Trophoblast cell (in vitro differentiated cells and primary cell): ENCODE measurements at regions not wholly inside any gene's neighbourhood (a gene's known extent, or its start where the extent isn't known, plus 50 kb on each side); places are given as distances from the start of the nearest gene placed in this dataset.

Experiments
- DNase-seq, 2 donors: peaks; one replicate each; pipeline ENCODE4 v3.0.0-alpha.2; 2016
- H2AFZ ChIP-seq: 2 replicates; pipeline ENCODE4 v1.6.1; 2013; ENCODE audit warnings: low read length, moderate library complexity, mild to moderate bottlenecking; ENCODE audit not compliant: insufficient read depth, poor library complexity
- H2AK5ac ChIP-seq: 2 replicates; pipeline ENCODE4 v1.6.1; 2013; ENCODE audit warnings: mild to moderate bottlenecking, low read length
- H2BK120ac ChIP-seq: 2 replicates; pipeline ENCODE4 v1.6.1; 2013; ENCODE audit warnings: low read length, mild to moderate bottlenecking, moderate library complexity; ENCODE audit not compliant: insufficient read depth, poor library complexity
- H2BK12ac ChIP-seq: 2 replicates; pipeline ENCODE4 v1.6.1; 2013; ENCODE audit warnings: mild to moderate bottlenecking, low read length, moderate library complexity
- H2BK5ac ChIP-seq: 2 replicates; pipeline ENCODE4 v1.6.1; 2013; ENCODE audit warnings: low read length, low read depth, moderate library complexity, mild to moderate bottlenecking; ENCODE audit not compliant: poor library complexity
- H3K14ac ChIP-seq: 2 replicates; pipeline ENCODE4 v1.6.1; 2013; ENCODE audit warnings: mild to moderate bottlenecking, low read length
- H3K18ac ChIP-seq: 2 replicates; pipeline ENCODE4 v1.6.1; 2013; ENCODE audit warnings: mild to moderate bottlenecking, low read length
- H3K23ac ChIP-seq: 2 replicates; pipeline ENCODE4 v1.6.1; 2013; ENCODE audit warnings: low read length
- H3K27ac ChIP-seq: 2 replicates; pipeline ENCODE4 v1.5.1; 2013; ENCODE audit warnings: low read depth, mild to moderate bottlenecking, inconsistent platforms, low read length, moderate library complexity
- H3K27me3 ChIP-seq: 2 replicates; pipeline ENCODE4 v1.6.1; 2013; ENCODE audit warnings: inconsistent platforms, mild to moderate bottlenecking, low read length, moderate library complexity; ENCODE audit not compliant: insufficient read depth
- H3K36me3 ChIP-seq, 2 experiments: 1 replicate in 1 of 2; 2 replicates in 1 of 2; pipeline ENCODE4 v1.6.1; 2013; ENCODE audit warnings: low read length in 2 of 2, mild to moderate bottlenecking in 2 of 2, moderate library complexity in 1 of 2; ENCODE audit not compliant: insufficient read depth in 2 of 2, control insufficient read depth in 1 of 2
- H3K4ac ChIP-seq: 2 replicates; pipeline ENCODE4 v1.6.1; 2013; ENCODE audit warnings: low read depth, mild to moderate bottlenecking, low read length, moderate library complexity
- H3K4me1 ChIP-seq, 2 experiments: 1 replicate in 1 of 2; 2 replicates in 1 of 2; pipeline ENCODE4 v1.6.1; 2013; ENCODE audit warnings: low read length in 2 of 2, mild to moderate bottlenecking in 2 of 2, moderate library complexity in 1 of 2; ENCODE audit not compliant: insufficient read depth in 2 of 2, control insufficient read depth in 1 of 2
- H3K4me2 ChIP-seq: 2 replicates; pipeline ENCODE4 v1.6.1; 2013; ENCODE audit warnings: inconsistent platforms, mild to moderate bottlenecking, low read length, moderate library complexity
- H3K4me3 ChIP-seq: 2 replicates; pipeline ENCODE4 v1.5.1; 2013; ENCODE audit warnings: mild to moderate bottlenecking, low read depth, low read length, inconsistent platforms
- H3K79me1 ChIP-seq: one replicate; pipeline ENCODE4 v1.6.1; 2013; ENCODE audit warnings: low read length
- H3K79me2 ChIP-seq: 2 replicates; pipeline ENCODE4 v1.6.1; 2013; ENCODE audit warnings: low read length, mild to moderate bottlenecking; ENCODE audit not compliant: control insufficient read depth, insufficient read depth, poor library complexity
- H3K9ac ChIP-seq: 2 replicates; pipeline ENCODE4 v1.6.1; 2013; ENCODE audit warnings: mild to moderate bottlenecking, low read length
- H3K9me3 ChIP-seq: 2 replicates; pipeline ENCODE4 v1.6.1; 2013; ENCODE audit warnings: low read depth, mild to moderate bottlenecking, control low read depth, inconsistent platforms, low read length; ENCODE audit not compliant: insufficient read depth
- H4K12ac ChIP-seq: 2 replicates; pipeline ENCODE4 v1.6.1; 2013; ENCODE audit warnings: low read depth, mild to moderate bottlenecking, low read length, moderate library complexity
- H4K8ac ChIP-seq: 2 replicates; pipeline ENCODE4 v1.6.1; 2013; ENCODE audit warnings: low read depth, mild to moderate bottlenecking, low read length, moderate library complexity
- H4K91ac ChIP-seq: one replicate; pipeline ENCODE4 v1.6.1; 2013; ENCODE audit warnings: low read depth, mild to moderate bottlenecking, low read length, moderate library complexity
- WGBS: extraction: QIAGEN DNeasy Blood & Tissue Kit; methylation state at CpG from one replicate; pipeline ENCODE4 v1.1.7; 2013; ENCODE audit warnings: missing lambda C conversion rate; ENCODE audit not compliant: insufficient read length, insufficient coverage; ENCODE audit errors: extremely low coverage; 5-methylcytosine and 5-hydroxymethylcytosine counted together

DNA sequence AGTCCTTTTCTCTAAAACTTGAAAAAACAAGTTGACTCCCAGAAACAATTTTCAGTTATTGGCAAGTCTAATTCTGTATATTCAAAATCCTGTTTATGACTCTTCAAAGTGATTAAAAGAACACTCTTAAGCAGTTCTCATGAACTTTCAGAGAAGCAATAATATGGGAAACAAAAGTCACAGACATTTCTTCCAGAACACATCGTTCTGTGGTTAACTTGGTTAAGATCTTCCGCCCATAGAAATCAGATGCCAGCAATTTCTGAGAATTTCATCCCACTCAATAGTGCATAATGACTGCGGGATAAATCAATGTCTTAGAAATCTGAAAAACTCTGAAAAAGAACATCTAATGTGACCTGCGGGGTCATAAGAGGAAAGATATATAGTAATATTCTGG lies 300.5 kb downstream of the COX7C start:
- Histone ChIP-seq H3K23ac (no peak overlapping the region), H3K14ac (no peak overlapping the region), H4K12ac (no peak overlapping the region), H2BK12ac (no peak overlapping the region), H3K4ac (no peak overlapping the region), H3K4me3 (no peak overlapping the region), H3K36me3 (no peaks in the 10 kb centered on the region), H2BK120ac (no peak overlapping the region), H3K79me1 (no peaks in the 10 kb centered on the region), H4K91ac (no peak overlapping the region), H2AFZ (no peak overlapping the region), H2BK5ac (no peak overlapping the region), H3K27me3 (no peaks in the 10 kb centered on the region), H3K4me2 (no peak overlapping the region), H3K9ac (no peak overlapping the region), H3K4me1 (no peaks in the 10 kb centered on the region), H2AK5ac (no peak overlapping the region), H3K18ac (no peak overlapping the region), H3K27ac (no peak overlapping the region), H4K8ac (no peak overlapping the region), H3K9me3 (no peaks in the 10 kb centered on the region), H3K79me2 (no peaks in the 10 kb centered on the region)
- WGBS: no CpG with 5 or more reads among the region's 4 CpGs
- no peak for DNase-seq

DNA sequence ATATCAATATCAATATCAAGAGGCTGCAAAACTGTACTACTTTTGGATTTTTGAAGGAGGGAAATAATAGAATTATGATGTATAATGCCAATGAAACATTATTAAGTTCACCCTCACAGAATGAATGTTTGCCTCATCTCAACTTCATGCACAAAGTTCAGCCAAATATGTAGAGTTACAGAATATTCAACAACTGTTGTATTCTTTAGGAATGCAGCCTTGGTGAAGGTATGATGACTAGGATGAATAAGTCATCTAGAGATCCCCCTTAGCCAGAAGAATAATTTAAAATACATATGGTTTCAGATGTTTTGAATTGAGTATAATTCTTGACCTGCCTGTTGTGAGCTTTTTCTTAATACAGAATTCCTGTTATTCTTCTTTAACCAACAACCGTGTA lies 308.3 kb downstream of the COX7C start:
- H3K79me1 ChIP-seq: no peaks in the 10 kb centered on the region
- no peak overlapping the region for H3K27ac ChIP-seq
- no peak overlapping the region for H3K4me2 ChIP-seq
- no peaks in the 10 kb centered on the region for H3K4me1 ChIP-seq
- no peaks in the 10 kb centered on the region for H3K36me3 ChIP-seq
- no peak overlapping the region for H2BK12ac ChIP-seq
- H3K9ac ChIP-seq: no peak overlapping the region
- no peak overlapping the region for H3K4me3 ChIP-seq
- H2BK120ac ChIP-seq: no peak overlapping the region
- H4K8ac ChIP-seq: no peak overlapping the region
- H4K91ac ChIP-seq: no peak overlapping the region
- no peak overlapping the region for H2AFZ ChIP-seq
- no peak overlapping the region for H3K14ac ChIP-seq
- no CpG with 5 or more reads among the region's 1 CpG for WGBS
- H2AK5ac ChIP-seq: no peak overlapping the region
- no peak for DNase-seq
- H3K18ac ChIP-seq: no peak overlapping the region
- H3K27me3 ChIP-seq: no peaks in the 10 kb centered on the region
- H3K79me2 ChIP-seq: no peaks in the 10 kb centered on the region
- no peak overlapping the region for H2BK5ac ChIP-seq
- H3K9me3 ChIP-seq: no peaks in the 10 kb centered on the region
- H4K12ac ChIP-seq: no peak overlapping the region
- no peak overlapping the region for H3K4ac ChIP-seq
- no peak overlapping the region for H3K23ac ChIP-seq

DNA sequence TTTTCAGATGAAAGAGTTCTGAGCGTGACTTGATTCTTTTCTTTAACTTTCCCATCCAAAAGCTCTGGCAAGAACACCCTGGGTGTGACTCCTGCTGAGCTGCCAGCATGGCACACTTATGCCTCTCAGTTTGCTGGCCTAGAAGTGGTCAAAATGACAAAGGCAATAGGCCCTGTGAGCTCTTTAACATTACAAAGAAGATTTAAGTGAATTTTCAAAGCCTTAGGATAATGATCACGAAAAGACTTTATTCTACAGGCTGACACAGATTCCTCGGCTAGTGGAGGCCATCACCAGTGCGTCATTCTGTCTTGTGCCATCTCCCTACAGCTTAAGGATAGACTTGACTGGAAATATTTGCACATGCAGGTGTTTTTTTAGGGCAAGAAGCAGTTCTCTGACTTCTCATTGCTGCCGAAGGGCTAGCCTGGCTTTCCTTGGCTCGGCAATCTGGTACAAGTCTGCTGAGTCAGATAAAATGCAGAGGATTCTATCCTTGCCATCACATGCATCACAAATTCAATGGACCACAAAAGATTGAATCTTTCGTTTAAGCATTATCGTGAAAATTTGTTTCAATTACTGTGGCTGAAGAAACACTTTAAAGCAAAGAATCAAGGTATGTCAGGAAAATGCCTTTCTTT lies 311.5 kb downstream of the COX7C start:
- Histone ChIP-seq H2BK120ac (no peak overlapping the region), H4K91ac (no peak overlapping the region), H3K27ac (no peak overlapping the region), H4K8ac (no peak overlapping the region), H2BK5ac (no peak overlapping the region), H3K23ac (no peak overlapping the region), H2AK5ac (no peak overlapping the region), H4K12ac (no peak overlapping the region), H3K9me3 (no peaks in the 10 kb centered on the region), H3K18ac (no peak overlapping the region), H3K79me2 (no peaks in the 10 kb centered on the region), H3K14ac (no peak overlapping the region), H2AFZ (no peak overlapping the region), H3K4me1 (no peaks in the 10 kb centered on the region), H2BK12ac (no peak overlapping the region), H3K79me1 (no peaks in the 10 kb centered on the region), H3K9ac (no peak overlapping the region), H3K36me3 (no peaks in the 10 kb centered on the region), H3K4me2 (no peak overlapping the region), H3K4me3 (no peak overlapping the region), H3K4ac (no peak overlapping the region), H3K27me3 (no peaks in the 10 kb centered on the region)
- DNase-seq: no peak
- WGBS: no CpG with 5 or more reads among the region's 8 CpGs

DNA sequence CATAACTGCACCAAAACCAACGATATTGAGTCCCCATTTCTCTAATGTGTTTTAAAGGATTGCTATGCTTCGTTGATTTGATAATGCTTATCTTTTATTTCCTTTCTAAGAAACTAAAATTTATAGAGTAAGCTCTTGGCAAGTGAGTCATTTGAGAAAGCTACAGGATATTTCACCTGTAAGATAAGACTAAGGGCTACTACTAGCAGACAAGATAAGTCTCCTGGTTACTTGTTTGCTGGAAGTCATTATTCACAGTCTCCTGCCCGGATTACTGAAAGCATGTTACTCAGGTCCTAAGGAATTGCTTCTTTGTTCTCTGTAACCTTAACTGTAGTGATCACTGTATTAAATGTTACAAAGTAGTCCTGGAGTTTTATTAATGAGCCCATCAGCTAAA lies 315.9 kb upstream of the RASA1 start:
- no peak overlapping the region for H3K27ac ChIP-seq
- no peak overlapping the region for H3K4me2 ChIP-seq
- H3K9ac ChIP-seq: no peak overlapping the region
- no peak overlapping the region for H3K4me3 ChIP-seq
- H4K91ac ChIP-seq: no peak overlapping the region
- no peaks in the 10 kb centered on the region for H3K9me3 ChIP-seq
- no peak overlapping the region for H3K4ac ChIP-seq
- no peak overlapping the region for H4K12ac ChIP-seq
- no CpG with 5 or more reads among the region's 3 CpGs for WGBS
- H4K8ac ChIP-seq: no peak overlapping the region
- H3K79me2 ChIP-seq: no peaks in the 10 kb centered on the region
- H2AK5ac ChIP-seq: no peak overlapping the region
- no peak overlapping the region for H2BK5ac ChIP-seq
- no peak overlapping the region for H2BK12ac ChIP-seq
- H3K36me3 ChIP-seq: no peaks in the 10 kb centered on the region
- no peak overlapping the region for H3K18ac ChIP-seq
- no peak for DNase-seq
- no peaks in the 10 kb centered on the region for H3K4me1 ChIP-seq
- no peak overlapping the region for H3K14ac ChIP-seq
- H2BK120ac ChIP-seq: no peak overlapping the region
- no peak overlapping the region for H2AFZ ChIP-seq
- H3K79me1 ChIP-seq: no peaks in the 10 kb centered on the region
- H3K27me3 ChIP-seq: no peaks in the 10 kb centered on the region
- H3K23ac ChIP-seq: no peak overlapping the region
